ENCODE measurements at regions not wholly inside any gene's neighbourhood (a gene's known extent, or its start where the extent isn't known, plus 50 kb on each side); places are given as distances from the start of the nearest gene placed in this dataset.
"Not testable (repeated sequence)": the region's sequence is repeated elsewhere in the genome, so short reads cannot be mapped to it uniquely, and the experiment has no call there.

GRCh38 chr21:13883641-13884395 lies 274.2 kb downstream of the POTED start:
- not testable (repeated sequence) for DNase-seq (ENCODE audit: low read depth in 4 of 6, low spot score in 6 of 6); H3K4me1 ChIP-seq (ENCODE audit: control insufficient read depth, insufficient read depth, low read length); H3K27ac ChIP-seq (ENCODE audit: low read depth, low read length); H3K9me3 ChIP-seq (ENCODE audit: control insufficient read depth, insufficient read depth, low read length); H3K36me3 ChIP-seq (ENCODE audit: control insufficient read depth, insufficient read depth, low read length); H3K4me3 ChIP-seq (ENCODE audit: low read depth, low read length); H3K27me3 ChIP-seq (ENCODE audit: control insufficient read depth, insufficient read depth, low read length)
- 44% methylated on average over 1 of the region's 2 CpGs for WGBS (ENCODE audit: insufficient coverage)

- not testable (repeated sequence) for H3K27ac ChIP-seq (ENCODE audit: low read depth, low read length); H3K4me1 ChIP-seq (ENCODE audit: control insufficient read depth, insufficient read depth, low read length); H3K9me3 ChIP-seq (ENCODE audit: control insufficient read depth, insufficient read depth, low read length); H3K27me3 ChIP-seq (ENCODE audit: control insufficient read depth, insufficient read depth, low read length); DNase-seq (ENCODE audit: low read depth in 4 of 6, low spot score in 6 of 6); H3K4me3 ChIP-seq (ENCODE audit: low read depth, low read length); H3K36me3 ChIP-seq (ENCODE audit: control insufficient read depth, insufficient read depth, low read length)
- WGBS (ENCODE audit: insufficient coverage): 25% methylated on average over 2 of the region's 4 CpGs
Measured at GRCh38 chr21:13877503-13877902, 267.9 kb downstream of the POTED start.

- H3K9me3 ChIP-seq (ENCODE audit: control insufficient read depth, insufficient read depth, low read length); H3K27me3 ChIP-seq (ENCODE audit: control insufficient read depth, insufficient read depth, low read length); H3K4me1 ChIP-seq (ENCODE audit: control insufficient read depth, insufficient read depth, low read length): not testable (repeated sequence)
Measured at GRCh38 chr21:13876999-13877398, 267.4 kb downstream of the POTED start.

GRCh38 chr21:13874001-13874400 lies 264.4 kb downstream of the POTED start:
- WGBS (ENCODE audit: insufficient coverage): 64% methylated on average over 2 of the region's 3 CpGs
- not testable (repeated sequence) for H3K27ac ChIP-seq (ENCODE audit: low read depth, low read length); DNase-seq (ENCODE audit: low read depth in 4 of 6, low spot score in 6 of 6); H3K36me3 ChIP-seq (ENCODE audit: control insufficient read depth, insufficient read depth, low read length); H3K27me3 ChIP-seq (ENCODE audit: control insufficient read depth, insufficient read depth, low read length); H3K4me3 ChIP-seq (ENCODE audit: low read depth, low read length); H3K4me1 ChIP-seq (ENCODE audit: control insufficient read depth, insufficient read depth, low read length); H3K9me3 ChIP-seq (ENCODE audit: control insufficient read depth, insufficient read depth, low read length)

More at GRCh38 chr21:13876999-13877398, 267.4 kb downstream of the POTED start:
- H3K36me3 ChIP-seq (ENCODE audit: control insufficient read depth, insufficient read depth, low read length); H3K4me3 ChIP-seq (ENCODE audit: low read depth, low read length); DNase-seq (ENCODE audit: low read depth in 4 of 6, low spot score in 6 of 6); H3K27ac ChIP-seq (ENCODE audit: low read depth, low read length): not testable (repeated sequence)

- H3K36me3 ChIP-seq (ENCODE audit: control insufficient read depth, insufficient read depth, low read length): no peaks in the 10 kb centered on the region
- 67% methylated on average over 7 of the region's 7 CpGs for WGBS (ENCODE audit: insufficient coverage)
- H3K27ac ChIP-seq (ENCODE audit: low read depth, low read length): no peak overlapping the region
- H3K4me3 ChIP-seq (ENCODE audit: low read depth, low read length): no peak overlapping the region
- H3K27me3 ChIP-seq (ENCODE audit: control insufficient read depth, insufficient read depth, low read length): no peaks in the 10 kb centered on the region
- no peak for DNase-seq (ENCODE audit: low read depth in 4 of 6, low spot score in 6 of 6)
- H3K4me1 ChIP-seq (ENCODE audit: control insufficient read depth, insufficient read depth, low read length): no peaks in the 10 kb centered on the region
- H3K9me3 ChIP-seq (ENCODE audit: control insufficient read depth, insufficient read depth, low read length): peaks cover 3% of the 10 kb centered on the region
Measured at GRCh38 chr21:13854638-13855037, 245.1 kb downstream of the POTED start.

- 70% methylated on average over 7 of the region's 7 CpGs for WGBS (ENCODE audit: insufficient coverage)
- H3K27me3 ChIP-seq (ENCODE audit: control insufficient read depth, insufficient read depth, low read length); H3K4me3 ChIP-seq (ENCODE audit: low read depth, low read length); H3K27ac ChIP-seq (ENCODE audit: low read depth, low read length); DNase-seq (ENCODE audit: low read depth in 4 of 6, low spot score in 6 of 6); H3K36me3 ChIP-seq (ENCODE audit: control insufficient read depth, insufficient read depth, low read length); H3K4me1 ChIP-seq (ENCODE audit: control insufficient read depth, insufficient read depth, low read length); H3K9me3 ChIP-seq (ENCODE audit: control insufficient read depth, insufficient read depth, low read length): not testable (repeated sequence)
Measured at GRCh38 chr21:13850808-13851207, 241.2 kb downstream of the POTED start.

- not testable (repeated sequence) for H3K36me3 ChIP-seq (ENCODE audit: control insufficient read depth, insufficient read depth, low read length); H3K27ac ChIP-seq (ENCODE audit: low read depth, low read length); H3K4me1 ChIP-seq (ENCODE audit: control insufficient read depth, insufficient read depth, low read length); H3K9me3 ChIP-seq (ENCODE audit: control insufficient read depth, insufficient read depth, low read length); DNase-seq (ENCODE audit: low read depth in 4 of 6, low spot score in 6 of 6); H3K27me3 ChIP-seq (ENCODE audit: control insufficient read depth, insufficient read depth, low read length); H3K4me3 ChIP-seq (ENCODE audit: low read depth, low read length)
- 60% methylated on average over 3 of the region's 3 CpGs for WGBS (ENCODE audit: insufficient coverage)
Measured at GRCh38 chr21:13849489-13849888, 239.9 kb downstream of the POTED start.

- no CpG with 5 or more reads among the region's 6 CpGs for WGBS (ENCODE audit: insufficient coverage)
- not testable (repeated sequence) for DNase-seq (ENCODE audit: low read depth in 4 of 6, low spot score in 6 of 6); H3K4me1 ChIP-seq (ENCODE audit: control insufficient read depth, insufficient read depth, low read length); H3K9me3 ChIP-seq (ENCODE audit: control insufficient read depth, insufficient read depth, low read length); H3K27ac ChIP-seq (ENCODE audit: low read depth, low read length); H3K4me3 ChIP-seq (ENCODE audit: low read depth, low read length); H3K27me3 ChIP-seq (ENCODE audit: control insufficient read depth, insufficient read depth, low read length); H3K36me3 ChIP-seq (ENCODE audit: control insufficient read depth, insufficient read depth, low read length)
Measured at GRCh38 chr21:13846718-13847117, 237.1 kb downstream of the POTED start.

- DNase-seq (ENCODE audit: low read depth in 4 of 6, low spot score in 6 of 6); H3K9me3 ChIP-seq (ENCODE audit: control insufficient read depth, insufficient read depth, low read length); H3K36me3 ChIP-seq (ENCODE audit: control insufficient read depth, insufficient read depth, low read length); H3K27ac ChIP-seq (ENCODE audit: low read depth, low read length); H3K4me3 ChIP-seq (ENCODE audit: low read depth, low read length); H3K27me3 ChIP-seq (ENCODE audit: control insufficient read depth, insufficient read depth, low read length); H3K4me1 ChIP-seq (ENCODE audit: control insufficient read depth, insufficient read depth, low read length): not testable (repeated sequence)
- WGBS (ENCODE audit: insufficient coverage): 57% methylated on average over 3 of the region's 6 CpGs
Measured at GRCh38 chr21:13844574-13844973, 235.0 kb downstream of the POTED start.

- DNase-seq (ENCODE audit: low read depth in 4 of 6, low spot score in 6 of 6); H3K4me3 ChIP-seq (ENCODE audit: low read depth, low read length); H3K9me3 ChIP-seq (ENCODE audit: control insufficient read depth, insufficient read depth, low read length); H3K27ac ChIP-seq (ENCODE audit: low read depth, low read length); H3K36me3 ChIP-seq (ENCODE audit: control insufficient read depth, insufficient read depth, low read length); H3K4me1 ChIP-seq (ENCODE audit: control insufficient read depth, insufficient read depth, low read length); H3K27me3 ChIP-seq (ENCODE audit: control insufficient read depth, insufficient read depth, low read length): not testable (repeated sequence)
- no CpG with 5 or more reads among the region's 5 CpGs for whole genome bisulfite sequencing (ENCODE audit: insufficient coverage)
Measured at GRCh38 chr21:13843081-13843480, 233.5 kb downstream of the POTED start.

Data from spinal cord (tissue), 9 donors.